Nephron progenitor cell (in vitro differentiated cells): ENCODE measurements at regions not wholly inside any gene's neighbourhood (a gene's known extent, or its start where the extent isn't known, plus 50 kb on each side); places are given as distances from the start of the nearest gene placed in this dataset.

ENCODE experiments used
- DNase-seq: peaks from one replicate; pipeline ENCODE4 v3.0.0; 2021
- H3K27ac Mint-ChIP-seq: 2 replicates; pipeline ENCODE4 v1.8.0; 2021; ENCODE audit warnings: mild to moderate bottlenecking, moderate library complexity, mixed read lengths
- H3K27me3 Mint-ChIP-seq: 2 replicates; pipeline ENCODE4 v1.8.0; 2021; ENCODE audit warnings: mild to moderate bottlenecking, low read depth, mixed read lengths; ENCODE audit not compliant: poor library complexity
- H3K36me3 Mint-ChIP-seq: 2 replicates; pipeline ENCODE4 v1.8.0; 2021; ENCODE audit warnings: low read depth, mixed read lengths
- H3K4me1 Mint-ChIP-seq: 2 replicates; pipeline ENCODE4 v1.8.0; 2021; ENCODE audit warnings: mixed read lengths
- H3K4me3 Mint-ChIP-seq: 2 replicates; pipeline ENCODE4 v1.8.0; 2021; ENCODE audit warnings: mild to moderate bottlenecking, moderate library complexity, mixed read lengths
- H3K9me3 Mint-ChIP-seq: 2 replicates; pipeline ENCODE4 v1.8.0; 2021; ENCODE audit warnings: mild to moderate bottlenecking, moderate library complexity, mixed read lengths
- TF ChIP-seq, protein P1 (sequence below): fragments of 200-600 bp; sonication (generic); IDR thresholded peaks from 2 replicates; pipeline ENCODE4 v1.5.0; 2021; ENCODE audit warnings: antibody characterized with exemption

DNA sequence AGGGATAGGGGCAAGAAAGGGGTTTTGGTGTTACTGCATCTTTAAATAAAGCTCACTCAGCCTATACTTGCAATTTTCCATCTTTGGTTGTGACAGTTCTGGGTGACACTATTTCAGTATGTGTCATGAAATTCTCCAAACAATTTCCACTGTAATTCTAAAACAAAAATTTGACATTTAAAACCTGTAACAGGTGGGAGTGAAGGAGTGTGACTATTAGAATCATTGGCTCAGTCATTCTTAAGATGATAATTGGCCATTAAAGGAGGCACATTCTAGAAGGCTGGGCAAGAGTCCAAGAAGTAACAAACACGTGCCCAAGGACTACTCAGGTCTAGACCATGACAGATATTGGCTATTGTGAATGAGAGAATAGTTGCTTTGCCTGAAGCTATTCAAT lies 153.3 kb upstream of the ARG1 start:
- Mint-ChIP-seq H3K4me1 (no peaks in the 10 kb centered on the region), H3K9me3 (no peaks in the 10 kb centered on the region), H3K36me3 (no peaks in the 10 kb centered on the region), H3K27ac (no peak overlapping the region), H3K4me3 (no peak overlapping the region), H3K27me3 (no peaks in the 10 kb centered on the region)
- no peak for DNase-seq
- TF ChIP-seq, protein P1, sequence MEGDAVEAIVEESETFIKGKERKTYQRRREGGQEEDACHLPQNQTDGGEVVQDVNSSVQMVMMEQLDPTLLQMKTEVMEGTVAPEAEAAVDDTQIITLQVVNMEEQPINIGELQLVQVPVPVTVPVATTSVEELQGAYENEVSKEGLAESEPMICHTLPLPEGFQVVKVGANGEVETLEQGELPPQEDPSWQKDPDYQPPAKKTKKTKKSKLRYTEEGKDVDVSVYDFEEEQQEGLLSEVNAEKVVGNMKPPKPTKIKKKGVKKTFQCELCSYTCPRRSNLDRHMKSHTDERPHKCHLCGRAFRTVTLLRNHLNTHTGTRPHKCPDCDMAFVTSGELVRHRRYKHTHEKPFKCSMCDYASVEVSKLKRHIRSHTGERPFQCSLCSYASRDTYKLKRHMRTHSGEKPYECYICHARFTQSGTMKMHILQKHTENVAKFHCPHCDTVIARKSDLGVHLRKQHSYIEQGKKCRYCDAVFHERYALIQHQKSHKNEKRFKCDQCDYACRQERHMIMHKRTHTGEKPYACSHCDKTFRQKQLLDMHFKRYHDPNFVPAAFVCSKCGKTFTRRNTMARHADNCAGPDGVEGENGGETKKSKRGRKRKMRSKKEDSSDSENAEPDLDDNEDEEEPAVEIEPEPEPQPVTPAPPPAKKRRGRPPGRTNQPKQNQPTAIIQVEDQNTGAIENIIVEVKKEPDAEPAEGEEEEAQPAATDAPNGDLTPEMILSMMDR: no peak

DNA sequence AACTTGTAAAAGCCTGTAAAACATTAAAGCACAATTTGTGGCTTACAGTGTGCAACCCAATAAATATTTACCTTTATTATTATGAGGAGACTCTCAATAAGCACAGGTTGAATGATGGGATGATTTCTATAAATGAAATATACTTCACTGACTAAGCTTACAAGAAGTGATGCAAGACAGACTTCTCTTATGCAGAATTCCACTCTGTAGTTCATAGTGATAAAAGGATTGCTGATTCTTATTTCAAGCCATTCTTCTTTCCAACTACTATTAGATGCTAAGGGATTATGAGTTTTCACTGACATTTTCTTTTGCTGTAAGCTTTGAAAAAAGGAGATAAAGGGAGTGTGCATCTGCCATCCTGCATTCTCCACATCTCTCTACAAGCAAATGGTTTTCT lies 149.0 kb upstream of the ARG1 start:
- no peaks in the 10 kb centered on the region for H3K4me1 Mint-ChIP-seq

DNA sequence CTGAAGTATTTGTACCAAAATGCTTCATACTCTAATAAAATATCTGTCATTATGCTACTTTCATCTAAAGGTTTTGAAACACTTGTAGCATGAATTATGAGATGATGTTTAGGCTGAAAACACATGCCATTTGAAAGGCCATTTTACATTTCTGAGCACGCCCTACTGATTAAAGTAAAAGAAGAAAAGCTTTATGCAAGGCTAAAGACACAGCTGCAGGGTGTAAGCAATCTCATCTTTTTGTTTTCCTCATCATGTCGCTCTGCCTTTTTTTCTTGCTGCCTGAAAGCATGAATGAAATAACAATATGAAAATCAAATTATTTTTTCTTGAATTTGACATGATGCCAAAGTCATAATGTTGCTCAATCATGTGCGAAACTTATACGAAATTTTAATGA lies 148.6 kb upstream of the ARG1 start:
- no peak for DNase-seq
- H3K4me1 Mint-ChIP-seq: no peaks in the 10 kb centered on the region
- H3K4me3 Mint-ChIP-seq: no peak overlapping the region
- H3K9me3 Mint-ChIP-seq: peaks cover 22% of the 10 kb centered on the region
- peaks cover 3% of the 10 kb centered on the region for H3K27me3 Mint-ChIP-seq
- no peak overlapping the region for H3K27ac Mint-ChIP-seq
- H3K36me3 Mint-ChIP-seq: no peaks in the 10 kb centered on the region
- TF ChIP-seq, protein P1: no peak

More for the DNA sequence above, 149.0 kb upstream of the ARG1 start:
- no peak overlapping the region for H3K27ac Mint-ChIP-seq
- no peaks in the 10 kb centered on the region for H3K36me3 Mint-ChIP-seq
- H3K9me3 Mint-ChIP-seq: peaks cover 17% of the 10 kb centered on the region
- DNase-seq: no peak
- H3K4me3 Mint-ChIP-seq: no peak overlapping the region
- TF ChIP-seq, protein P1: no peak
- H3K27me3 Mint-ChIP-seq: no peaks in the 10 kb centered on the region

DNA sequence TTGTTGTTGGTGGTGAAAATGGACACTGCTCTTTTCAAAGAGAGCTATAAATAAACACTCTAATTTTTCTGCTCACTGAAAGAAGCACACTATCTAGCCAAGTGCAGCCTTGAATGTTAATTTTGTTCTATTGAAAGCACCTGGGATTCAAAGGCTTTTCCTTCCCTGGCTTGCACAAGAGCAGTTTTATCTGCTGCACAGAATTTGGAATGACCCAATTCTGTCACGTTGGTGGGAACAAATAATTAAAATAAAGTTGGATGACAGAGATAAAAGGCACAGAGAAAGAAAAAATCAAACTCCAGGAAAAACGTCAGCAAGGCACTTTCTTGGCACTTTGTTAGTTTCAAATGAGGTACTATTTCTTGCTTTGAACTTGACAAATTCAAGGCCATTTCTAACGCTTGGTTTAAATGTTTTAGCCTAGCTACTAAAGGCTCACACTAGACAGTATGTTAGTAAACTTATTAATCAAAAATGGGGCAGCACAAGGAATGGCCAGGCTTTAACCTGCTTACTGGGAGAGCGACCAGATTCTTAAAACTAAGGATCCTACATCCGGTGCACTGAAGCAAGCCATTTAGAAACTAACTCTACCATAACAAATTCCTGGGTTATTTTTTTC lies 145.5 kb upstream of the ARG1 start:
- no peak for DNase-seq
- Mint-ChIP-seq H3K27me3 (peaks cover 4% of the 10 kb centered on the region), H3K9me3 (peaks cover 22% of the 10 kb centered on the region), H3K4me1 (no peaks in the 10 kb centered on the region), H3K27ac (no peak overlapping the region), H3K36me3 (no peaks in the 10 kb centered on the region), H3K4me3 (no peak overlapping the region)
- TF ChIP-seq, protein P1: no peak

DNA sequence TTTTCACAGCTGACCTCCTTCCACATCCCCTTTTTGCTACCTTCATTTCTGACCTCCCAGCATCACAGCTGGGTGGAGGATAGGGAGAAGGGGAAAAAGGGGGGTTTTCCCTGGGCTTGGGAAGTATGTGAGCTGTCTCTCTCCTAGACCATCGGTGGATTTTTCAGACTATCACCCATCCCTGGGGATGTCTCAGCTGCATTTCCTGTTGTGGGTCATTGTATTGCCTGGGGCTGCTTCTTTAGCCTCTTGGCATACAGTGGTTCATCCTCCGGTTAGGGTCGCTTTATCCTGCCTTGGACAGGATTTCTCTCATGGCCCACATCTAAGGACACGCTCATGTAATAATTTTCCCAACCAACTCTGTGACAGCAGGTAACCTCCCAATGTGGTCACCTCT lies 142.5 kb upstream of the ARG1 start:
- no peaks in the 10 kb centered on the region for H3K36me3 Mint-ChIP-seq
- no peaks in the 10 kb centered on the region for H3K4me1 Mint-ChIP-seq
- H3K27ac Mint-ChIP-seq: no peak overlapping the region
- no peak for DNase-seq
- H3K4me3 Mint-ChIP-seq: no peak overlapping the region
- TF ChIP-seq, protein P1: no peak
- peaks cover 4% of the 10 kb centered on the region for H3K27me3 Mint-ChIP-seq
- H3K9me3 Mint-ChIP-seq: peaks cover 37% of the 10 kb centered on the region

DNA sequence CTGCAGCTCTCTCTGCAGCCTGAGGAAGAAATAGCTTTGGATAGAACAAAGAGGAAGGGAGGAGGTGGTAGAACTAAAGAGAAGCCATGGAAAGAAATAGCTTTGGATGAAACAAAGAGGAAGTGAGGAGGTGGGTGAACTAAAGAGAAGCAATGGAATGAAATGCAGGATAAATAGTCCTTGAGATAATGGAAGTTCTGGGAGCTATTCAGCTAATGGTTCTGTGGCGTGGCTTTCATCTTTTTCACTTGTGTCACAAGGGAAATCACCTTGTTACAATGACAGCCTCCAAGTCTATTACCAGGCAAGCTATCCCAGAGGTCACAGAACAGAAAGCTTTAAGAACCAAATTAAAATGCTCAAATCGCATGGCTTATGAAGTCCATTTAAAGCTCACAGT lies 141.3 kb upstream of the ARG1 start:
- DNase-seq: no peak
- H3K9me3 Mint-ChIP-seq: peaks cover 43% of the 10 kb centered on the region
- H3K4me3 Mint-ChIP-seq: no peak overlapping the region
- H3K27me3 Mint-ChIP-seq: peaks cover 4% of the 10 kb centered on the region
- H3K4me1 Mint-ChIP-seq: no peaks in the 10 kb centered on the region
- H3K27ac Mint-ChIP-seq: no peak overlapping the region
- peaks cover 2% of the 10 kb centered on the region for H3K36me3 Mint-ChIP-seq
- TF ChIP-seq, protein P1: no peak
